IMR-90 (cell line): ENCODE measurements at regions not wholly inside any gene's neighbourhood (a gene's known extent, or its start where the extent isn't known, plus 50 kb on each side); places are given as distances from the start of the nearest gene placed in this dataset.
"Not testable (repeated sequence)": the region's sequence is repeated elsewhere in the genome, so short reads cannot be mapped to it uniquely, and the experiment has no call there.

Experiments used
- ATAC-seq: fragments of 200-7000 bp; cut with Tn5 transposase; 2 replicates; pipeline ENCODE4 v1.9.1; 2020; ENCODE audit warnings: low read depth, mild to moderate bottlenecking, moderate library complexity
- BruUV-seq: library from RNA; stranded (reverse); fragments of 400-500 nt; replicated peaks from 2 replicates; lab custom pipeline; 2021; lab: Mats Ljungman, UMichigan
- CTCF ChIA-PET: fragments of 300-600 bp; formaldehyde crosslinking; extraction: SDS; loops from one replicate; lab custom pipeline; 2021; ENCODE audit warnings: antibody characterized with exemption; lab: Yijun Ruan, JAX
- POLR2A ChIA-PET: fragments of 300-600 bp; sonication (Branson Sonifier 250); formaldehyde crosslinking; loops from one replicate; lab custom pipeline; 2022; ENCODE audit warnings: antibody characterized with exemption; ENCODE audit not compliant: unreplicated experiment; lab: Charles Lee
- DNase-seq: peaks from one replicate; pipeline ENCODE4 v3.0.0; 2013
- H2AFZ ChIP-seq: replicated peaks from 2 replicates; pipeline ENCODE3; 2013; ENCODE audit warnings: low read length, mild to moderate bottlenecking; ENCODE audit not compliant: poor library complexity
- H2AK5ac ChIP-seq: 2 replicates; pipeline ENCODE4 v1.6.1; 2013; ENCODE audit warnings: low read depth, low read length, inconsistent platforms
- H2AK9ac ChIP-seq: replicated peaks from 2 replicates; pipeline ENCODE3; 2013; ENCODE audit warnings: mild to moderate bottlenecking, low read depth, low read length, moderate library complexity; ENCODE audit not compliant: poor library complexity
- H2BK120ac ChIP-seq: 2 replicates; pipeline ENCODE4 v1.6.1; 2013; ENCODE audit warnings: low read depth, low read length, inconsistent platforms
- H2BK15ac ChIP-seq: 3 replicates; pipeline ENCODE4 v1.6.1; 2013; ENCODE audit warnings: low read depth, low read length, inconsistent platforms
- H2BK20ac ChIP-seq: 2 replicates; pipeline ENCODE4 v1.6.1; 2013; ENCODE audit warnings: low read depth, mild to moderate bottlenecking, inconsistent platforms, low read length, moderate library complexity
- H2BK5ac ChIP-seq: 2 replicates; pipeline ENCODE4 v1.6.1; 2013; ENCODE audit warnings: mild to moderate bottlenecking, low read depth, low read length, inconsistent platforms; ENCODE audit not compliant: poor library complexity, severe bottlenecking
- H3K14ac ChIP-seq: replicated peaks from 2 replicates; pipeline ENCODE4 v1.6.1; 2013; ENCODE audit warnings: low read depth, low read length, inconsistent platforms
- H3K18ac ChIP-seq: 2 replicates; pipeline ENCODE4 v1.6.1; 2013; ENCODE audit warnings: low read depth, low read length, control low read depth
- H3K23ac ChIP-seq: 2 replicates; pipeline ENCODE4 v1.6.1; 2013; ENCODE audit warnings: low read depth, low read length, inconsistent platforms
- H3K27ac ChIP-seq: 2 replicates; pipeline ENCODE4 v1.5.1; 2013; ENCODE audit warnings: mild to moderate bottlenecking, control low read depth, low read length; ENCODE audit not compliant: insufficient read depth
- H3K27me3 ChIP-seq: 2 replicates; pipeline ENCODE4 v1.6.1; 2013; ENCODE audit warnings: low read length; ENCODE audit not compliant: control insufficient read depth, insufficient read depth
- H3K36me3 ChIP-seq: 2 replicates; pipeline ENCODE4 v1.6.1; 2013; ENCODE audit warnings: low read length, mixed read lengths; ENCODE audit not compliant: control insufficient read depth, insufficient read depth
- H3K4ac ChIP-seq: 2 replicates; pipeline ENCODE4 v1.6.1; 2013; ENCODE audit warnings: low read depth, low read length, inconsistent platforms
- H3K4me1 ChIP-seq: 2 replicates; pipeline ENCODE4 v1.6.1; 2013; ENCODE audit warnings: low read length, mixed read lengths; ENCODE audit not compliant: control insufficient read depth, insufficient read depth
- H3K4me2 ChIP-seq: 2 replicates; pipeline ENCODE4 v1.6.1; 2013; ENCODE audit warnings: low read depth, mild to moderate bottlenecking, control low read depth, low read length, moderate library complexity
- H3K4me3 ChIP-seq: 2 replicates; pipeline ENCODE4 v1.5.1; 2013; ENCODE audit warnings: low read depth, mild to moderate bottlenecking, control low read depth, low read length, moderate library complexity; ENCODE audit not compliant: insufficient read depth
- H3K56ac ChIP-seq: 2 replicates; pipeline ENCODE4 v1.6.1; 2013; ENCODE audit warnings: low read length, inconsistent platforms; ENCODE audit not compliant: insufficient read depth; ENCODE audit errors: extremely low read depth
- H3K79me1 ChIP-seq, 2 experiments: 2 replicates each; pipeline ENCODE4 v1.6.1; 2013; ENCODE audit warnings: low read length in 2 of 2, inconsistent platforms in 1 of 2, low read depth in 1 of 2
- H3K9ac ChIP-seq: 2 replicates; pipeline ENCODE4 v1.6.1; 2013; ENCODE audit warnings: low read depth, low read length, control low read depth
- H3K9me1 ChIP-seq: 2 replicates; pipeline ENCODE4 v1.6.1; 2013; ENCODE audit warnings: low read length, inconsistent platforms; ENCODE audit not compliant: insufficient read depth
- H3K9me3 ChIP-seq: 2 replicates; pipeline ENCODE4 v1.6.1; 2013; ENCODE audit warnings: low read length; ENCODE audit not compliant: control insufficient read depth, insufficient read depth
- H4K20me1 ChIP-seq: 2 replicates; pipeline ENCODE4 v1.6.1; 2013; ENCODE audit warnings: low read length, inconsistent platforms; ENCODE audit not compliant: insufficient read depth
- H4K5ac ChIP-seq: 2 replicates; pipeline ENCODE4 v1.6.1; 2013; ENCODE audit warnings: mild to moderate bottlenecking, low read depth, low read length, control low read depth
- H4K8ac ChIP-seq, 2 experiments: 2 replicates each; pipeline ENCODE4 v1.6.1; 2013; ENCODE audit warnings: low read depth in 2 of 2, low read length in 2 of 2, control low read depth in 1 of 2, inconsistent platforms in 1 of 2
- H4K91ac ChIP-seq: 2 replicates; pipeline ENCODE4 v1.6.1; 2013; ENCODE audit warnings: low read depth, low read length, inconsistent platforms; ENCODE audit not compliant: insufficient read depth
- CHD1 ChIP-seq: IDR thresholded peaks from 2 replicates; pipeline ENCODE4 v1.6.1; 2012; ENCODE audit warnings: low read depth, low read length, improper control_type of control experiment
- SMC3 ChIP-seq: fragments of 150-350 bp; IDR thresholded peaks from 2 replicates; pipeline ENCODE4 v1.6.1; 2016; ENCODE audit warnings: low read depth, mild to moderate bottlenecking, antibody characterized with exemption, low read length, moderate library complexity
- WGBS, 2 experiments: methylation state at CpG; one replicate each; pipeline versions ENCODE4 v1.1.5 to v1.1.7; 2013; ENCODE audit warnings: missing lambda C conversion rate in 2 of 2; ENCODE audit not compliant: insufficient read length in 1 of 2; ENCODE audit errors: extremely low coverage in 2 of 2; 5-methylcytosine and 5-hydroxymethylcytosine counted together
- dilution Hi-C: fragments of 300-500 bp; cut with HindIII; formaldehyde crosslinking; loops from one replicate; pipeline ENCODE4 v1.14.3; 2018; ENCODE audit warnings: low sequenced_read_pairs; ENCODE audit not compliant: unreplicated experiment
- in situ Hi-C: fragments of 300-500 bp; cut with MboI; formaldehyde crosslinking; loops from 3 replicates; pipeline ENCODE4 v1.14.3; 2019; ENCODE audit warnings: low sequenced_read_pairs, inconsistent platforms, mixed read lengths
- intact Hi-C: fragments of 100-400 bp; cut with micrococcal nuclease; formaldehyde crosslinking; loops from 2 replicates; pipeline ENCODE4 v1.10.0; 2022

DNA sequence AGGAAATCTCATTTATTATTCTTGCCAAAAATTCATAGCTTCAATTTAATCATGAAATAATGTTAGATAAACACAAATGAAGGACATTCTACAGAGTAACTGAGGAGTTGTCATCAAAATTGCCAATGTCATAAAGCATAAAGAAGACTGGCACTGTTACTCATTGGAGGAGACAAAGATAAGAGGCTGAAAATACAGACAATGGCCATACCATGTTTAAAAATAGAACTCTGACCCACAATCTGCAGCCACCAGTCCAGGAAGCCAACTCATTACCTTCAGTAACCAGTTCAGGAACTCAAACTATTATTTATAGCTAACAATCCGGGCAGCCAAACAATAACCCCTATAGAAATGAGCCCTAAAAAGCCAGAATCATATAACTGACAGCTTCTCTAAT, 795.6 kb downstream of the TENT5A start:
- TF ChIP-seq SMC3 = no peak
- no peak for TF ChIP-seq CHD1
- Histone ChIP-seq H2BK15ac (no peak overlapping the region), H3K18ac (no peak overlapping the region), H4K91ac (no peak overlapping the region), H2AFZ (no peak overlapping the region), H3K9me3 (no peaks in the 10 kb centered on the region), H3K4ac (no peak overlapping the region), H3K56ac (no peak overlapping the region), H3K4me3 (no peak overlapping the region), H3K79me1 (no peaks in the 10 kb centered on the region), H3K27me3 (no peaks in the 10 kb centered on the region), H3K4me1 (no peaks in the 10 kb centered on the region), H3K4me2 (no peak overlapping the region), H2AK9ac (no peak overlapping the region), H2BK20ac (no peak overlapping the region), H4K8ac (no peak overlapping the region), H3K36me3 (no peaks in the 10 kb centered on the region), H2AK5ac (no peak overlapping the region), H3K27ac (no peak overlapping the region), H4K20me1 (no peaks in the 10 kb centered on the region), H3K14ac (no peak overlapping the region), H4K5ac (no peak overlapping the region), H3K23ac (no peak overlapping the region), H2BK5ac (no peak overlapping the region), H2BK120ac (no peak overlapping the region), H3K9ac (no peak overlapping the region), H3K9me1 (no peaks in the 10 kb centered on the region)
- no TSS peak for BruUV-seq
- DNase-seq (no peak), ATAC-seq (no peak)
- no CpG with 5 or more reads among the region's 1 CpG for WGBS, 2 experiments
- ChIA-PET POLR2A (no interaction called here), CTCF (interaction anchor here (0.6 kb wide), 1 partner anchor 34 kb away, joined by 3 read pairs; no protein-coding TSS in a partner anchor)
- intact Hi-C loops (no loop called here), dilution Hi-C loops (no loop called here), in situ Hi-C loops (no loop called here)

DNA sequence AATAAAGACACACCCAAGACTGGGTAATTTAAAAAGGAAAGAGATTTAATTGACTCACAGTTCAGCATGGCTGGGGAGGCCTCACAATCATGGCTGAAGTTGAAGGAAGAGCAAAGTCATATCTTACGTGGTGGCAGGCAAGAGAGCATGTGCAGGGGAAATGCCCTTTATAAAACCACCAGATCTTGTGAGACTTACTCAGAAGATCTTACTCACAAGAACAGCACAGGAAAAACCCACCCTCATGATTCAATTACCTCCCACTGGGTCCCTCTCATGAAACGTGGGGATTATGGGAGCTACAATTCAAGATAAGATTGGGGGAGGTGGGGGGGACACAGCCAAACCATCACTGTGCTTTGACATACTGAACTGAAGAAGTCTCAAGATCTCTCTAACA, 800.0 kb downstream of the TENT5A start:
- H2AK5ac ChIP-seq, intact Hi-C loops, BruUV-seq: not testable (repeated sequence)

More for the DNA sequence above, 800.0 kb downstream of the TENT5A start:
- H3K56ac ChIP-seq, H2BK20ac ChIP-seq, H3K9me3 ChIP-seq, H3K4me2 ChIP-seq, DNase-seq, H2AK9ac ChIP-seq, H4K8ac ChIP-seq, H3K79me1 ChIP-seq, H3K14ac ChIP-seq, H3K4ac ChIP-seq, H2BK120ac ChIP-seq, H3K27me3 ChIP-seq, H3K9me1 ChIP-seq, dilution Hi-C loops, H3K23ac ChIP-seq, H4K5ac ChIP-seq, H3K9ac ChIP-seq, H4K91ac ChIP-seq, H4K20me1 ChIP-seq, CTCF ChIA-PET, H2BK15ac ChIP-seq, H3K4me1 ChIP-seq, POLR2A ChIA-PET, H3K4me3 ChIP-seq, H2BK5ac ChIP-seq, ATAC-seq, H2AFZ ChIP-seq, H3K27ac ChIP-seq, H3K36me3 ChIP-seq, in situ Hi-C loops, H3K18ac ChIP-seq: not testable (repeated sequence)
- no CpG with 5 or more reads among the region's 2 CpGs for WGBS, 2 experiments
